Psoas muscle (tissue), 7 donors: ENCODE measurements at regions not wholly inside any gene's neighbourhood (a gene's known extent, or its start where the extent isn't known, plus 50 kb on each side); places are given as distances from the start of the nearest gene placed in this dataset.

Source experiments
- ATAC-seq, 4 donors: fragments of 200-7000 bp; cut with Tn5 transposase; one replicate each; pipeline ENCODE4 v1.9.1; 2020; ENCODE audit warnings: moderate library complexity in 3 of 4, mild to moderate bottlenecking in 2 of 4
- DNase-seq, 2 donors: peaks; one replicate each; pipeline ENCODE4 v3.0.0-alpha.2; 2020
- H3K27ac ChIP-seq: fragments of 200-600 bp; one replicate; pipeline ENCODE4 v1.8.0; 2022
- H3K27me3 ChIP-seq, 3 donors: fragments of 200-600 bp in 1 of 3; one replicate each; pipeline versions ENCODE4 v1.6.1 to v1.8.0; 2013 to 2022; ENCODE audit warnings: low read length in 2 of 3, mild to moderate bottlenecking in 2 of 3, moderate library complexity in 1 of 3; ENCODE audit not compliant: insufficient read depth in 3 of 3
- H3K36me3 ChIP-seq, 2 donors: fragments of 200-600 bp in 1 of 2; one replicate each; pipeline versions ENCODE4 v1.6.1 to v1.8.0; 2013 to 2022; ENCODE audit warnings: low read depth in 1 of 2, mild to moderate bottlenecking in 1 of 2, moderate library complexity in 1 of 2; ENCODE audit not compliant: insufficient read depth in 1 of 2
- H3K4me1 ChIP-seq: fragments of 200-600 bp; one replicate; pipeline ENCODE4 v1.8.0; 2022
- H3K4me3 ChIP-seq: fragments of 200-600 bp; one replicate; pipeline ENCODE4 v1.8.0; 2022; ENCODE audit warnings: mild to moderate bottlenecking
- H3K9me3 ChIP-seq: fragments of 200-600 bp; one replicate; pipeline ENCODE4 v1.8.0; 2022
- CTCF ChIP-seq: fragments of 200-600 bp; IDR thresholded peaks from one replicate; pipeline ENCODE4 v1.8.0; 2022; ENCODE audit warnings: antibody characterized with exemption
- WGBS, 3 donors: extraction: QIAGEN DNeasy Blood & Tissue Kit; methylation state at CpG; one replicate each; pipeline versions ENCODE4 v1.1.6 to v1.1.7; 2013; 5-methylcytosine and 5-hydroxymethylcytosine counted together
- intact Hi-C, 2 donors: fragments of 100-400 bp; cut with DNase I; formaldehyde crosslinking; loops; one replicate each; pipeline versions ENCODE4 v1.11.0 to v1.14.2; 2022
- donor health status: healthy with polysubstance abuse.
- donor health status: DM: no; HTN: no; CAD: no; lungs with moderate emphysema.
- donor health status: Bipolar disorder and iron deficiency.
- donor health status: healthy.
- donor health status: DM: yes; HTN: yes; CAD: no.
- donor health status: DM: no; HTN: no; CAD: no.
- donor health status: DM: yes; HTN: yes; CAD: no.

DNA sequence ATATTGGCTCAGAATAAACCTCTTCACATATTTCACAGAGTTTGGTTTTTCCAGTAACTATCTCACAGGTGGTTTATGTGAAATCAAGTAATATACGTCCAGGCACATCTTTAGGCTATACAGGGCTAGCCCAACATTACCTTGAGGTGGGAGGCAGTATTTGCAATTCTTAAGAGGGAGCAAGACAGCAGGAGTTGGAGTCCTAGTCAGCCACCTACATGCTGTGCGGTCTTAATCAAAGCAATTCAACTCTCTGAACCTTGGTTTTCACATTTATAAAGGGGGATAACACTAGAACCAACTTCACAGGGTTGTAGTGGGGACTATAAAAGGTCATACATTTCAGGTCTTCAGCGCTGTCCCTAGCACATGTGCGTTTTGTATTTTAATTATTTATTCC, 73.5 kb upstream of the FICD start:
- Histone ChIP-seq H3K27ac (no peak overlapping the region), H3K9me3 (no peaks in the 10 kb centered on the region), H3K36me3 (no peaks in the 10 kb centered on the region), H3K4me1 (no peaks in the 10 kb centered on the region), H3K27me3 (peaks cover 0 to 16% (median 0%) of the 10 kb centered on the region in 3 donors), H3K4me3 (no peak overlapping the region)
- no peak for DNase-seq
- ATAC-seq = no peak
- no peak for TF ChIP-seq CTCF
- WGBS, 3 donors = 50 to 55% (median 54%) methylated on average over 4 of the region's 4 CpGs
- intact Hi-C loops = no loop called here

DNA sequence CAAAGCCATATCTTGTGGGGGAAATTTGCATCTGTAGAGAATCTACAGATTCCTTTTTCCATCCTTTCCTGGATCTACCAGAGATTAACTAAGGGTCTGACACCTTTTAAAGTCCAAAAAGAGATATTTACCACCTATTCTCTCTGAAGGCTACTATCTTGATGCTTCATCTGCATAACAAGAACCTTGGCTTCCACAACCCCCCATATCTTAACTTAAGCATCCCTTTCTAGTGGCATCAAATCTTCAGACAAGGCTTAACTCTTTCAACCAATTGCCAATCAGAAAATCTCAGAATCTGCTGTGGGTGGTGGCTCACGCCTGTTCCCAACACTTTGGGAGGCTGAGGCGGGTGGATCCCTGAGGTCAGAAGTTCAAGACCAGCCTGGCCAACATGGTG, 74.3 kb upstream of the FICD start:
- H3K9me3 ChIP-seq = no peaks in the 10 kb centered on the region
- H3K4me1 ChIP-seq = no peaks in the 10 kb centered on the region
- no peaks in the 10 kb centered on the region for H3K36me3 ChIP-seq
- no peak overlapping the region for H3K27ac ChIP-seq
- 78 to 93% (median 84%) methylated on average over 2 of the region's 2 CpGs for WGBS, 3 donors
- intact Hi-C loops = no loop called here
- no peak for DNase-seq
- ATAC-seq = no peak
- peaks cover 0 to 12% (median 0%) of the 10 kb centered on the region in 3 donors for H3K27me3 ChIP-seq
- H3K4me3 ChIP-seq = no peak overlapping the region
- TF ChIP-seq CTCF = no peak

DNA sequence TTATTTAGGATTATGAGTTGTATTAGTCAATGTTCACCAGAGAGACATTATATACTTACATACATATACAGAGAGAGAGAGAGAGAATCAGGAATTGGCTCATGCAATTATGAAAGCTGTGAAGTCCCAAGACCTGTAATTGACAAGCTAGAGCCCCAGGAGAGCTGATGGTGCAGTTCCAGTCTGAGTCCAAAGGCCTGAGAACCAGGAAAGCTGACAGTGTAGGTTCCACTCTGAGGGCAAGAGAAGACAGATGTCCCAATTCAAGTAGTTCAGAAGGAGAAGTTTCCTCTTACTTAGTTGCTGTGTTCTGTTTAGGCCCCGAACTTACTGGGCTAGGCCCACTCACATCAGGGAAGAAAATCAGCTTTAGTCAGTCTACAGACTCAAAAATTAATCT, 76.4 kb upstream of the FICD start:
- no peak for TF ChIP-seq CTCF
- DNase-seq = no peak
- H3K9me3 ChIP-seq = no peaks in the 10 kb centered on the region
- H3K36me3 ChIP-seq = no peaks in the 10 kb centered on the region
- H3K27ac ChIP-seq = no peak overlapping the region
- intact Hi-C loops = no loop called here
- 66 to 82% (median 70%) methylated on average over 1 of the region's 1 CpG for WGBS, 3 donors
- ATAC-seq = no peak
- no peaks in the 10 kb centered on the region for H3K4me1 ChIP-seq
- H3K4me3 ChIP-seq = no peak overlapping the region
- H3K27me3 ChIP-seq = peaks cover 0 to 12% (median 0%) of the 10 kb centered on the region in 3 donors

GRCh38 chr12:108432423-108433121, 82.5 kb upstream of the FICD start:
- Histone ChIP-seq H3K4me1 (no peaks in the 10 kb centered on the region), H3K27me3 (no peaks in the 10 kb centered on the region), H3K4me3 (no peak overlapping the region), H3K9me3 (no peaks in the 10 kb centered on the region), H3K36me3 (no peaks in the 10 kb centered on the region), H3K27ac (no peak overlapping the region)
- DNase-seq (no peak), ATAC-seq (no peak)
- intact Hi-C loops = no loop called here
- TF ChIP-seq CTCF = no peak
- WGBS, 3 donors = 79 to 90% (median 79%) methylated on average over 8 of the region's 8 CpGs

DNA sequence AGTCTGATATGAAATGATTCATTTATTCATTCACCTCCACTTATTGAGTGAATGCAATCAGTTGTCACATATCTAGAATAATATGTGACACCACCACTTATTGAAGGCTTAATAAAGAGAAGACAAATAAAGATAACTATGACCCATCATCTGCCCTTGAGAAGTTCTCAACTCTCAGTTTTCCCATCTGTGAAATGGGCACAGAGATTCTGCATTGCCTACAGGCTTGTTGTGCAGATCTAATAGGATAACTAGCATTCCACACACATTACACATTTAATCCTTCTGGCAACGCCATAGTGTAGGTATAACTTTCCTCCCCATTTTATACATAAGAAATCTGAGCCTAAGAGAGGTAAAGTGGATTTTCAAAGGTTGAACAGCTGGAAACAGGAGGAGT, 84.2 kb upstream of the FICD start:
- Histone ChIP-seq H3K36me3 (no peaks in the 10 kb centered on the region), H3K27ac (no peak overlapping the region), H3K4me3 (no peak overlapping the region), H3K27me3 (no peaks in the 10 kb centered on the region), H3K4me1 (no peaks in the 10 kb centered on the region), H3K9me3 (no peaks in the 10 kb centered on the region)
- no peak for DNase-seq
- TF ChIP-seq CTCF = no peak
- intact Hi-C loops = no loop called here
- no peak for ATAC-seq
- WGBS, 3 donors = 22 to 31% (median 27%) methylated on average over 1 of the region's 1 CpG
